ENCODE measurements at regions not wholly inside any gene's neighbourhood (a gene's known extent, or its start where the extent isn't known, plus 50 kb on each side); places are given as distances from the start of the nearest gene placed in this dataset.

GRCh38 chr10:111131168-111131799 is 54.5 kb downstream of the ADRA2A start:
- Histone ChIP-seq H3K4me1 (ENCODE audit: insufficient read depth, low read length) (no peaks in the 10 kb centered on the region), H3K27me3 (ENCODE audit: insufficient read depth, low read length) (no peaks in the 10 kb centered on the region), H3K27ac (ENCODE audit: low read depth, low read length) (no peak overlapping the region), H3K36me3 (ENCODE audit: insufficient read depth, low read length) (no peaks in the 10 kb centered on the region), H3K9me3 (ENCODE audit: control insufficient read depth in 1 of 2, low read length in 2 of 2) (no peaks in the 10 kb centered on the region), H3K4me3 (ENCODE audit: low read length in 2 of 2) (no peak overlapping the region)
- ChIA-PET CTCF (ENCODE audit: partially characterized antibody) (no interaction called here), POLR2A (ENCODE audit: partially characterized antibody) (no interaction called here)
- no peaks in the 10 kb centered on the region for H3K4me1 Mint-ChIP-seq
- intact Hi-C loops (cut with micrococcal nuclease): no loop called here
- no peak for DNase-seq
- no peaks in the 10 kb centered on the region for H3K36me3 Mint-ChIP-seq
- peaks cover 0 to 2% (median 0%) of the 10 kb centered on the region in 8 donors for H3K9me3 Mint-ChIP-seq
- no peak overlapping the region for H3K4me3 Mint-ChIP-seq
- H3K27ac Mint-ChIP-seq: no peak overlapping the region
- peaks cover 13 to 19% of the 10 kb centered on the region in 2 donors for H3K27me3 Mint-ChIP-seq

GRCh38 chr10:111137007-111137406 is 60.2 kb downstream of the ADRA2A start:
- Mint-ChIP-seq H3K4me3 (no peak overlapping the region), H3K27me3 (peaks cover 18 to 25% of the 10 kb centered on the region in 2 donors), H3K27ac (no peak overlapping the region), H3K4me1 (no peaks in the 10 kb centered on the region), H3K9me3 (peaks cover 0 to 2% (median 0%) of the 10 kb centered on the region in 8 donors), H3K36me3 (no peaks in the 10 kb centered on the region)
- no peak for DNase-seq
- H3K27ac ChIP-seq (ENCODE audit: low read depth, low read length): no peak overlapping the region
- H3K4me3 ChIP-seq (ENCODE audit: low read length in 2 of 2): no peak overlapping the region
- peaks cover 6% of the 10 kb centered on the region for H3K27me3 ChIP-seq (ENCODE audit: insufficient read depth, low read length)
- CTCF ChIA-PET (ENCODE audit: partially characterized antibody): interaction anchor here (1.3 kb wide), 1 partner anchor 27 kb away, joined by 4 read pairs; no protein-coding TSS in a partner anchor
- POLR2A ChIA-PET (ENCODE audit: partially characterized antibody): no interaction called here
- intact Hi-C loops (cut with micrococcal nuclease): no loop called here
- H3K36me3 ChIP-seq (ENCODE audit: insufficient read depth, low read length): no peaks in the 10 kb centered on the region
- H3K9me3 ChIP-seq (ENCODE audit: control insufficient read depth in 1 of 2, low read length in 2 of 2): no peaks in the 10 kb centered on the region
- no peaks in the 10 kb centered on the region for H3K4me1 ChIP-seq (ENCODE audit: insufficient read depth, low read length)

GRCh38 chr10:111137587-111137986 is 60.8 kb downstream of the ADRA2A start:
- no peaks in the 10 kb centered on the region for H3K4me1 ChIP-seq (ENCODE audit: insufficient read depth, low read length)
- POLR2A ChIA-PET (ENCODE audit: partially characterized antibody): interaction anchor here (0.6 kb wide), 1 partner anchor 11 kb away, joined by 3 read pairs; no protein-coding TSS in a partner anchor
- H3K27me3 ChIP-seq (ENCODE audit: insufficient read depth, low read length): peaks cover 6% of the 10 kb centered on the region
- Mint-ChIP-seq H3K9me3 (peaks cover 0 to 2% (median 0%) of the 10 kb centered on the region in 8 donors), H3K4me1 (no peaks in the 10 kb centered on the region), H3K27ac (no peak overlapping the region), H3K36me3 (no peaks in the 10 kb centered on the region), H3K4me3 (no peak overlapping the region), H3K27me3 (peaks cover 18 to 25% of the 10 kb centered on the region in 2 donors)
- no peaks in the 10 kb centered on the region for H3K9me3 ChIP-seq (ENCODE audit: control insufficient read depth in 1 of 2, low read length in 2 of 2)
- no peak overlapping the region for H3K27ac ChIP-seq (ENCODE audit: low read depth, low read length)
- DNase-seq: no peak
- no peak overlapping the region for H3K4me3 ChIP-seq (ENCODE audit: low read length in 2 of 2)
- intact Hi-C loops (cut with micrococcal nuclease): no loop called here
- CTCF ChIA-PET (ENCODE audit: partially characterized antibody): interaction anchor here (1.3 kb wide), 1 partner anchor 28 kb away, joined by 4 read pairs; no protein-coding TSS in a partner anchor
- no peaks in the 10 kb centered on the region for H3K36me3 ChIP-seq (ENCODE audit: insufficient read depth, low read length)

- no peaks in the 10 kb centered on the region for H3K4me1 Mint-ChIP-seq
- peaks cover 17 to 27% of the 10 kb centered on the region in 2 donors for H3K27me3 Mint-ChIP-seq
- no peak overlapping the region for H3K4me3 Mint-ChIP-seq
- H3K27ac Mint-ChIP-seq: no peak overlapping the region
- H3K36me3 Mint-ChIP-seq: no peaks in the 10 kb centered on the region
- ChIA-PET CTCF (ENCODE audit: partially characterized antibody) (interaction anchor here (1.3 kb wide), 1 partner anchor 29 kb away, joined by 4 read pairs; no protein-coding TSS in a partner anchor), POLR2A (ENCODE audit: partially characterized antibody) (no interaction called here)
- H3K4me1 ChIP-seq (ENCODE audit: insufficient read depth, low read length): no peaks in the 10 kb centered on the region
- H3K4me3 ChIP-seq (ENCODE audit: low read length in 2 of 2): no peak overlapping the region
- DNase-seq: no peak
- no peak overlapping the region for H3K27ac ChIP-seq (ENCODE audit: low read depth, low read length)
- H3K27me3 ChIP-seq (ENCODE audit: insufficient read depth, low read length): peaks cover 6% of the 10 kb centered on the region
- H3K9me3 Mint-ChIP-seq: peaks cover 0 to 2% (median 0%) of the 10 kb centered on the region in 8 donors
- H3K9me3 ChIP-seq (ENCODE audit: control insufficient read depth in 1 of 2, low read length in 2 of 2): no peaks in the 10 kb centered on the region
- no peaks in the 10 kb centered on the region for H3K36me3 ChIP-seq (ENCODE audit: insufficient read depth, low read length)
- intact Hi-C loops (cut with micrococcal nuclease): no loop called here
Observed at GRCh38 chr10:111138544-111138943, 61.7 kb downstream of the ADRA2A start.

GRCh38 chr10:111139567-111139966 is 62.7 kb downstream of the ADRA2A start:
- Mint-ChIP-seq H3K4me1 (no peaks in the 10 kb centered on the region), H3K36me3 (no peaks in the 10 kb centered on the region), H3K27ac (no peak overlapping the region), H3K4me3 (no peak overlapping the region), H3K27me3 (peaks cover 17 to 23% of the 10 kb centered on the region in 2 donors), H3K9me3 (peaks cover 0 to 2% (median 0%) of the 10 kb centered on the region in 8 donors)
- no peaks in the 10 kb centered on the region for H3K36me3 ChIP-seq (ENCODE audit: insufficient read depth, low read length)
- CTCF ChIA-PET (ENCODE audit: partially characterized antibody): no interaction called here
- POLR2A ChIA-PET (ENCODE audit: partially characterized antibody): no interaction called here
- H3K27ac ChIP-seq (ENCODE audit: low read depth, low read length): no peak overlapping the region
- H3K4me3 ChIP-seq (ENCODE audit: low read length in 2 of 2): no peak overlapping the region
- H3K4me1 ChIP-seq (ENCODE audit: insufficient read depth, low read length): no peaks in the 10 kb centered on the region
- intact Hi-C loops (cut with micrococcal nuclease): no loop called here
- no peak for DNase-seq
- no peaks in the 10 kb centered on the region for H3K9me3 ChIP-seq (ENCODE audit: control insufficient read depth in 1 of 2, low read length in 2 of 2)
- H3K27me3 ChIP-seq (ENCODE audit: insufficient read depth, low read length): peaks cover 6% of the 10 kb centered on the region

- Histone ChIP-seq H3K36me3 (ENCODE audit: insufficient read depth, low read length) (no peaks in the 10 kb centered on the region), H3K4me3 (ENCODE audit: low read length in 2 of 2) (no peak overlapping the region), H3K27ac (ENCODE audit: low read depth, low read length) (no peak overlapping the region), H3K9me3 (ENCODE audit: control insufficient read depth in 1 of 2, low read length in 2 of 2) (no peaks in the 10 kb centered on the region), H3K4me1 (ENCODE audit: insufficient read depth, low read length) (peaks cover 10% of the 10 kb centered on the region), H3K27me3 (ENCODE audit: insufficient read depth, low read length) (peaks cover 6% of the 10 kb centered on the region)
- Mint-ChIP-seq H3K27ac (no peak overlapping the region), H3K27me3 (peaks cover 12 to 15% of the 10 kb centered on the region in 2 donors), H3K36me3 (no peaks in the 10 kb centered on the region), H3K4me1 (peaks cover 15 to 17% (median 16%) of the 10 kb centered on the region in 4 donors), H3K4me3 (no peak overlapping the region), H3K9me3 (no peaks in the 10 kb centered on the region)
- POLR2A ChIA-PET (ENCODE audit: partially characterized antibody): no interaction called here
- no peak for DNase-seq
- CTCF ChIA-PET (ENCODE audit: partially characterized antibody): interaction anchor here (0.9 kb wide), 1 partner anchor 16 kb away, joined by 4 read pairs; no protein-coding TSS in a partner anchor
- intact Hi-C loops (cut with micrococcal nuclease): no loop called here
Observed at GRCh38 chr10:111142092-111142768, 65.4 kb downstream of the ADRA2A start.

- Mint-ChIP-seq H3K27ac (peak overlapping the region in 3 of 7 donors; percentile 5 to 37 (median 31)), H3K36me3 (no peaks in the 10 kb centered on the region), H3K4me3 (peak overlapping the region in 5 of 8 donors; percentile 13 to 54 (median 35)), H3K9me3 (no peaks in the 10 kb centered on the region), H3K27me3 (peaks cover 2 to 9% of the 10 kb centered on the region in 2 donors), H3K4me1 (peaks cover 17 to 22% (median 20%) of the 10 kb centered on the region in 4 donors)
- Histone ChIP-seq H3K4me1 (ENCODE audit: insufficient read depth, low read length) (peaks cover 10% of the 10 kb centered on the region), H3K9me3 (ENCODE audit: control insufficient read depth in 1 of 2, low read length in 2 of 2) (no peaks in the 10 kb centered on the region), H3K36me3 (ENCODE audit: insufficient read depth, low read length) (no peaks in the 10 kb centered on the region), H3K4me3 (ENCODE audit: low read length in 2 of 2) (no peak overlapping the region), H3K27me3 (ENCODE audit: insufficient read depth, low read length) (no peaks in the 10 kb centered on the region), H3K27ac (ENCODE audit: low read depth, low read length) (no peak overlapping the region)
- no peak for DNase-seq
- ChIA-PET POLR2A (ENCODE audit: partially characterized antibody) (no interaction called here), CTCF (ENCODE audit: partially characterized antibody) (no interaction called here)
- intact Hi-C loops (cut with micrococcal nuclease): no loop called here
Observed at GRCh38 chr10:111146025-111146640, 69.3 kb downstream of the ADRA2A start.
